GM10266 (cell line): ENCODE measurements at regions not wholly inside any gene's neighbourhood (a gene's known extent, or its start where the extent isn't known, plus 50 kb on each side); places are given as distances from the start of the nearest gene placed in this dataset.
"Not testable (repeated sequence)": the region's sequence is repeated elsewhere in the genome, so short reads cannot be mapped to it uniquely, and the experiment has no call there.

ENCODE experiments used
- DNase-seq: peaks from one replicate; pipeline ENCODE4 v3.0.0; 2012; ENCODE audit errors: extremely low spot score
- CTCF ChIP-seq: IDR thresholded peaks from 2 replicates; pipeline ENCODE4 v1.5.1; 2012; ENCODE audit warnings: mild to moderate bottlenecking, low read depth; ENCODE audit not compliant: control insufficient read depth, insufficient read depth; ENCODE audit errors: missing control alignments

- no peak for DNase-seq
- no peak for TF ChIP-seq CTCF
Measured at GRCh38 chr12:131466306-131466705, 244.6 kb upstream of the SFSWAP start.

GRCh38 chr12:131466932-131467331 lies 244.0 kb upstream of the SFSWAP start:
- no peak for TF ChIP-seq CTCF
- DNase-seq, result no peak

GRCh38 chr12:131468206-131468605 lies 242.7 kb upstream of the SFSWAP start:
- no peak for DNase-seq
- no peak for TF ChIP-seq CTCF

GRCh38 chr12:131469945-131470344 lies 240.9 kb upstream of the SFSWAP start:
- DNase-seq, result not testable (repeated sequence)

- no peak for DNase-seq
- no peak for TF ChIP-seq CTCF
Measured at GRCh38 chr12:131471271-131471905, 239.5 kb upstream of the SFSWAP start.

GRCh38 chr12:131471946-131472732 lies 238.8 kb upstream of the SFSWAP start:
- TF ChIP-seq CTCF, result no peak

GRCh38 chr12:131473261-131473660 lies 237.6 kb upstream of the SFSWAP start:
- DNase-seq, result no peak
- TF ChIP-seq CTCF, result no peak

More at GRCh38 chr12:131471946-131472732, 238.8 kb upstream of the SFSWAP start:
- DNase-seq, result no peak
